RPMI8226 (cell line): ENCODE measurements at regions not wholly inside any gene's neighbourhood (a gene's known extent, or its start where the extent isn't known, plus 50 kb on each side); places are given as distances from the start of the nearest gene placed in this dataset.
"Not testable (repeated sequence)": the region's sequence is repeated elsewhere in the genome, so short reads cannot be mapped to it uniquely, and the experiment has no call there.

Experiments used
- DNase-seq: peaks from one replicate; pipeline ENCODE4 v3.0.0-alpha.2; 2015

GRCh38 chr1:10914056-10914455 lies 98.4 kb upstream of the TARDBP start:
- DNase-seq, result no peak

DNA sequence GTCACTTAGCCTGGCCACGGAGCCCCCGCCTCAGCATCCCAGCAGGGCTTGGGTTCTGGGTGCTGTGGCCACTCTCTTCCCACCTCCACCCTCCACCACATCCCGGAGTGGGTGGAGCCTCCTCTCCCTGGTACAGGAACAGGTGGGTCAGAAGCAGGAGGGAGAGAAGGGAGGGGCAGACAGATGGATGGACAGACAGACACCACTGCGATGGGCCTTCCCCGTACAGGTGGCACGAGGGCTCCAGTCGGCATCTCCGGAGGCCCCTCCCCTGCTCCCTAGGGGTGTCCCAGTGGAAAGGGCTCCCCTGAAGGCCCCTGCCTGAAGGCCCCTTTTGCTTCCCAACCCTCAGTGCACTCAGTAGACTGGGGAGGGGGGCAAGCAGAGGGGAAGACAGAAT lies 96.9 kb upstream of the TARDBP start:
- no peak for DNase-seq

DNA sequence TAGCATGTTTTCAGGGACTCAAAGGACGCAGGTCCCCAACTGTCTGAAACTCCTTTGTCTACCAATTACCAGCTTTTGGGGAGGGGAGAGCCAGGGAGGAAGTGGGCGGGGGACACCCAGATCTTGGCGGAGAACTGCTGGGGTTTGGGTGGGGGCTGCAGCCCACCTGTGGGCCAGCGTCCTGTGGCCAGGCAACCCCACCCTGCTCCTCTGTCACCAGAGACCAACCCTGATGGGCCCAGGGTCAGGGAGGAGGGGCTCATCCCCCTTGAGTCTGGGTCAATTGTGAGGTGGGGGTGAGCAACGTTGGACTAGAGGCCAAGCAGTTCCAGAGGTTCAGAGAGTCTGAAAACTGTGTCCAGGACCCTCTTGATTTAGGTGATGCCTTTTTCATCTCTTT lies 96.1 kb upstream of the TARDBP start:
- no peak for DNase-seq

DNA sequence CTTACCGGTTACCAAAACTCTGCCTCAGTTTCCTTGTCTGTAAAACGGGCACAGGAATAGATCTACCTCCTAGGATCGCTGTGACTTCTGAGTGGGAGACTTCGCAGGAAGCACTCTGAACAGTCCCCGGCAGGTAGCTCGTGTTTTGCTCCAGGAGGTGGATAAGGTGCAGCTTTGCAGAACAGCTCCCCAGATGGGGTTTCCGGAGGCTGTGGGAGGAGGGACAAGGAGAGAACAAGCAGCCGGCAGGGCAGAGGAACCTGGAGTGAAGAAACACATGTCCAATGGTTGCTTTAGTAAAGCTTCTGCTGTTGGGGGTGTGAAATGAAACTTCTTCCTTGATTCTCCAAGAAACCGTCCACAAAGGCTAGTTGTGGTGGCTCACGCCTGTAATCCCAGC lies 95.5 kb upstream of the TARDBP start:
- DNase-seq, result peak; percentile 47

DNA sequence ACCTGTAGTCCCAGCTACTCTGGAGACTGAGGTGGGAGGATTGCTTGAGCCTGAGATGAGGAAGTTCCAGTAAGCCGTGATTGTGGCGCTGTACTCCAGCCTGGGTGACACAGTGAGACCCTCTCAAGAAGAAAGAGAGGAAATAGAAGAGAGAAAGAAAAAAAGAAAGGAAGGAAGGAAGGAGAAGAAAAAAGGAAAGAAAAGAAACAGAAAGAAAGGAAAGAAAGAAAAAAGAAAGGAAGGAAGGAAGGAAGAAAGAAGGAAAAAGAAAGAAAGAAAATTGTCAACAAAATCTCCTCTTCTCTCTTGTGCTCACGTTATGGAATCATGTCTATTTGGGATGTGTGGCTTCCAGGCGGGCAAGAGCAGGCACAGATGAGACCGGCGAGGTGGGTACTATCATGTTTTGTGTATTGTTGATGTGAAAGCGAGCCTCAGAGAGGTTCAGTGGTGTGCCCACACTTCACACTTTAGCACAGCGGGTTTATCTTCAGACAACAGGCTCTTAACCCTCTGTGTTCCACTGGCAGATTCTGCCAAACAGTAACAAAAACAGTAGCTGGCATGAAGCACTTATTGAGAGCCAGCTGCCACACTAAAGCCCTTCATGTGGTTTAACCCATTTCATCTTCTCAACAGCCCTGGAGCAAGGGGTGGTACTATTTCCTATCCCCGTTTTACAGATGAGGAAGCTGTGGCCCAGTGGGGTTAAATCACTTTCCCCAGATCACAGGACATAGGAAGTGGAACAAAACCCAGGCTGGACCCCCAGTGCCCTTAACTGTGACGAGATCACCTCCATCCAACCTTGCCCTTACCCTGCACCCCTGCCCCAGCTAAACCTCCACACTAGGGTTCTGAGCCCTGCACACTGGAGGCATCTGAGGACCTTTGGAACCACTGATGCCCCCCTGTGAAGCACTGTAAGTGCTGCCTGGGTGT lies 94.7 kb upstream of the TARDBP start:
- DNase-seq, result no peak

GRCh38 chr1:10918531-10918930 lies 93.9 kb upstream of the TARDBP start:
- no peak for DNase-seq

DNA sequence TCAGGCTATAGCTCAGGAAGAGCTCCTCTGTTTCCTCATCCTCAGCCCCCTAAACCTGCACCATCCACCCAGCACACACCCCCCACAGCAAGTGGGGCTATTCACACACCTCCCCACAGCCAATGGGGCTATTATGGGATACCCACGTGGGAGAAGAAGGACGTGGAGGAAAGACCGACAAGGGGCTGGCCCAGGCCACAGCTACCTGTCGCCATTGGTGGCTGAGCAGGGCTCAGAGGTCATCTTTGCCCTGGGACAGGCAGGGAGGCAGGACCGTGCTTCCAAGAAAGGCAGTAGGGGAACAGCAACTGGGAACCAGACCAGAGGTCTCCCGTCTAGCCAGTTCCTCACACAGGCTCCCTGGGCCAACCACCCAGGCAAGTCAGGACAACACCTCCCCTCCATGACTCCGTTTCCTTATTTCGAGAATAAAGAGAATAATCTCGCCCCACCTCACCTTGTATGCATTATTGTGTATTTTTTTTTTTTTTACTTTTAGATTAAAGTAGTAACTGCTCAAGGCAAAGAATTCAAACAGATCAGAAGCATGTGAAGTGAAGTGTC lies 92.3 kb upstream of the TARDBP start:
- no peak for DNase-seq

DNA sequence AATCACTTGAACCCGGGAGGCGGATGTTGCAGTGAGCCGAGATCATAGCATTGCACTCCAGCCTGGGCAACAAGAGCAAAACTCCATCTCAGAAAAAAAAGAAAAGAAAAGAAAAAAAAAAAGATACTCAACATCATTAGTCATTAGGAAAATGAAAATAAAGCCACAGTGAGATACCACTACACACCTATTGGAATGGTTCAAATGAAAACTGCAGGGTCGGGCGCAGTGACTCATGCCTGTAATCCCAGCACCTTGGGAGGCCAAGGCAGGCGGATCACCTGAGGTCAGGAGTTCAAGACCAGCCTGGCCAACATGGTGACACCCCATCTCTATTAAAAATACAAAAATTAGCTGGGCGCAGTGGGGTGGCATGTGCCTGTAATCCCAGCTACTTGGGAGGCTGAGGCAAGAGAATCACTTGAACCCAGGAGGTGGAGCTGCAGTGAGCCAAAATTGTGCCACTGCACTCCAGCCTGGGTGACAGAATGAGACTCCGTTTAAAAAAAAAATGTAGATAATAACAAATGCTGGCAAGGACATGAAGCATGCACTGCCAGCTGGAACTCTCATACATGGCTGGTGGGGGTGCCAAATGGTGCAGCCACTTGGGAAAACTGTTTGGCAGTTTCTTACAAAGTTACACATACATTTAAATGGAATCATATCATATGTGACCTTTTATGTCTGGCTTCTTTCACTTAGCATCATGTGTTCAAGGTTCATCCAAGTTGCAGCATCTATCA lies 90.0 kb upstream of the TARDBP start:
- DNase-seq, result not testable (repeated sequence)

GRCh38 chr1:10924030-10924429 lies 88.4 kb upstream of the TARDBP start:
- DNase-seq, result no peak

- DNase-seq, result no peak
These were observed 83.8 kb upstream of the TARDBP start for GRCh38 chr1:10928654-10929053.

GRCh38 chr1:10932088-10932487 lies 80.4 kb upstream of the TARDBP start:
- peak; percentile 70 for DNase-seq

GRCh38 chr1:10934150-10934818 lies 78.2 kb upstream of the TARDBP start:
- peak; percentile 35 for DNase-seq

DNA sequence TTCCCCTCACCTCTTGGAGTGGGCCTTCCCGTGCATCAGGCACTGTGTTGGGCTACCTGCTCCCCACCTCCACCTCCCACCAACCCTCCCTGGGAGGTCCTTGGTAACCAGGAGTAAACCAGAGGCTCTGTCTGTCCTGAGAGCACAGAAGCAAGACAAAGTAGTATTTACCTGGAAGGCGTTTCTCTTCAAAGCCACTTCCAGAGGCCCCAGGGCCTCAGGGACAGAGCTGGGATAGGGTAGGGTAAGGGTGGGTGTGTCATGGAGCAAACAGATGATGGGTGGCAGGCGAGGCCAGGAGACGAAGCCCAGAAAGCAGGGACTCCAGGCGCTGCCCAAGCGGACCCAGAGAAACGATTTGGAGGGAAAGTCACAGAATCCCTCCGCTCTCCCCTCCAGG lies 77.2 kb upstream of the TARDBP start:
- DNase-seq, result no peak

GRCh38 chr1:10935724-10936123 lies 76.7 kb upstream of the TARDBP start:
- DNase-seq, result no peak

- DNase-seq, result no peak
These were observed 75.2 kb upstream of the TARDBP start for GRCh38 chr1:10936998-10937901.

- DNase-seq, result no peak
These were observed 73.6 kb upstream of the TARDBP start for GRCh38 chr1:10938741-10939417.

- DNase-seq, result peak; percentile 90
These were observed 72.6 kb upstream of the TARDBP start for GRCh38 chr1:10939654-10940450.

- DNase-seq, result no peak
These were observed 72.0 kb upstream of the TARDBP start for GRCh38 chr1:10940451-10940804.

- DNase-seq, result no peak
These were observed 71.6 kb upstream of the TARDBP start for GRCh38 chr1:10940838-10941237.

- peak; percentile 61 for DNase-seq
These were observed 70.4 kb upstream of the TARDBP start for GRCh38 chr1:10941891-10942541.
